Thymus (tissue), 11 donors: ENCODE measurements at regions not wholly inside any gene's neighbourhood (a gene's known extent, or its start where the extent isn't known, plus 50 kb on each side); places are given as distances from the start of the nearest gene placed in this dataset.
A peak's percentile ranks its signal among the peaks of the same experiment; 100 is the strongest.

Experiments used
- DNase-seq, 9 donors: peaks; one replicate each; pipeline ENCODE4 v3.0.0-alpha.2; 2013; ENCODE audit warnings: low spot score in 9 of 9, low read depth in 6 of 9, missing footprints in 1 of 9
- H3K27ac ChIP-seq, 2 donors: one replicate each; pipeline ENCODE4 v1.5.1; 2013; ENCODE audit warnings: control low read depth in 1 of 2, low read depth in 1 of 2, low read length in 1 of 2, mild to moderate bottlenecking in 1 of 2, moderate library complexity in 1 of 2
- H3K27me3 ChIP-seq, 2 donors: one replicate each; pipeline ENCODE4 v1.5.1; 2013; ENCODE audit warnings: low read length in 1 of 2; ENCODE audit not compliant: control insufficient read depth in 2 of 2, insufficient read depth in 1 of 2
- H3K36me3 ChIP-seq, 2 donors: one replicate each; pipeline ENCODE4 v1.5.1; 2013; ENCODE audit warnings: low read length in 1 of 2, mild to moderate bottlenecking in 1 of 2, moderate library complexity in 1 of 2; ENCODE audit not compliant: control insufficient read depth in 2 of 2, insufficient read depth in 2 of 2
- H3K4me1 ChIP-seq, 2 donors: one replicate each; pipeline ENCODE4 v1.5.1; 2013; ENCODE audit warnings: low read length in 2 of 2; ENCODE audit not compliant: control insufficient read depth in 2 of 2, insufficient read depth in 2 of 2
- H3K4me3 ChIP-seq, 2 donors: one replicate each; pipeline ENCODE4 v1.5.1; 2013; ENCODE audit warnings: low read length in 2 of 2, control low read depth in 1 of 2, mild to moderate bottlenecking in 1 of 2
- H3K9me3 ChIP-seq, 2 donors: one replicate each; pipeline ENCODE4 v1.5.1; 2013; ENCODE audit warnings: low read length in 1 of 2, mild to moderate bottlenecking in 1 of 2; ENCODE audit not compliant: control insufficient read depth in 2 of 2, insufficient read depth in 1 of 2
- WGBS: extraction: QIAGEN DNeasy Blood & Tissue Kit; methylation state at CpG from one replicate; pipeline ENCODE4 v1.1.7; 2013; 5-methylcytosine and 5-hydroxymethylcytosine counted together
- donor health status: healthy.

DNA sequence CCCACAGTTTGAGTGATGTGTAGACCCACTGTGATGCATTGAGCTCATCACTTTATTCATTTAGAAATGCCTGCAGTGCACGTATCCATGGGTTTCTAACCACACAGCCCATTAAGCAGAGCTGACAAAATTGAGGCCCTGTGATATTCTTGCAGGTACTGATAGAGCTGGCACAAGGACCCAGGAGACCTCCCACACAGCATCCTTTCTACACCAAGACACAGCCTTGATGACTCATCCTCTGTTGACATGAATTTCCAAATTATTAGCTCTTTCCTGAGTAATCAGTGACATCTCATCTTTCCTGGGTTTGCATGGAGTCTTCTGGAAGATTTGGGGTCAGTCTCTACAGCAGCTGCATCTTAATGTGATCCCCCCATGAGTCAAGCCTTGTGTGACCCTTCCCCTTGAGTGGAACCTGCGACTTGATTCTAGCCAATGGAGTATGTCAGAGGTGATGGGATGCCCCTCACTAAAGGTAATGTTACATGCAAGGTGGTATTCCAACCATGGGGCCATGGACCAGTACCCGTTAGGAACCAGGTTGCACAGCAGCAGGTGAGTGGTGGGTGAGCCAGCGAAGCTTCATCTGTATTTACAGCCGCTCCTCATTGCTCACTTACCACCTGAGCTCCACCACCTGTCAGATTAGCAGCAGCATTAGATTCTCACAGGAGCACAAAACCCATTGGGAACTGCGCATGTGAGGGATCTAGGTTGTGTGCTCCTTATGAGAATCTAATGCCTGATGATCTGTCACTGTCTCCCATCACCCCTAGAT, 181.1 kb upstream of the ARL4C start:
- H3K9me3 ChIP-seq, result no peaks in the 10 kb centered on the region
- DNase-seq, result no peak
- no peak overlapping the region for H3K4me3 ChIP-seq
- H3K27me3 ChIP-seq, result no peaks in the 10 kb centered on the region
- H3K4me1 ChIP-seq, result peaks cover 0 to 2% of the 10 kb centered on the region in 2 donors
- WGBS, result 81% methylated on average over 6 of the region's 6 CpGs
- no peaks in the 10 kb centered on the region for H3K36me3 ChIP-seq
- no peak overlapping the region for H3K27ac ChIP-seq

DNA sequence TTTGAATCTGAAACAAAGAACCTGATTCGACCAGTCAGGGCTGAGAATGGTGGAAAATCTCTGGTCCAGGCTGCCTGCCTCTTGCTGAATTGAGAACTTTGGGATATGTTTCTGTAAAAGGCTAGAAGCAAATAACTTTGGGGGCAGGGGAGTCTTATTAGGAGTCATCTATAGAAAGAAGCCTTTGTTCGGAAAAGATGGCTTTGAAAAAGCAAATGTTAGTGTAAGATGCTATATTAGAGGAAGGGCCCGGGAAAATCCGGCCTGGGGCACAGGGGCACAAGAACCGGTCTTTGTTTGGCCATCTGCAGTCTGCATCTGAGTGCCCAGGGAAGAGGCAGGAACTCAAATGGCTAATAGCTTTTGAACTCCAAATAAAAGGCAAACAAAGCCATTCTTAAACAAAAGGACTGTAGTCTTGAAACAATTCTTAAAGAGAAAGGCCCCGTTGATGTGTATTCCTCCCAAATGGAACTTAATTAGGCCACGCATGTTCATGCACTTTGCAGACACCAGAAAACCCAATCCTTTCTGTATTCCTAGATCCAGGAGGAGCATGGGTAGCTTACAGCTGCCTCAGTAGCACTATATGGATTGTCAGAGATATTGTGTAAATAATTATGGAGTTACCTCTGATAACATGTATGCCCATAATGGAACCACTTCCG, 180.0 kb upstream of the ARL4C start:
- Histone ChIP-seq H3K36me3 (no peaks in the 10 kb centered on the region), H3K9me3 (no peaks in the 10 kb centered on the region), H3K4me3 (no peak overlapping the region), H3K27me3 (no peaks in the 10 kb centered on the region), H3K4me1 (peaks cover 0 to 2% of the 10 kb centered on the region in 2 donors), H3K27ac (peak overlapping the region in 1 of 2 donors; percentile 41)
- 95% methylated on average over 8 of the region's 8 CpGs for WGBS
- DNase-seq, result no peak

DNA sequence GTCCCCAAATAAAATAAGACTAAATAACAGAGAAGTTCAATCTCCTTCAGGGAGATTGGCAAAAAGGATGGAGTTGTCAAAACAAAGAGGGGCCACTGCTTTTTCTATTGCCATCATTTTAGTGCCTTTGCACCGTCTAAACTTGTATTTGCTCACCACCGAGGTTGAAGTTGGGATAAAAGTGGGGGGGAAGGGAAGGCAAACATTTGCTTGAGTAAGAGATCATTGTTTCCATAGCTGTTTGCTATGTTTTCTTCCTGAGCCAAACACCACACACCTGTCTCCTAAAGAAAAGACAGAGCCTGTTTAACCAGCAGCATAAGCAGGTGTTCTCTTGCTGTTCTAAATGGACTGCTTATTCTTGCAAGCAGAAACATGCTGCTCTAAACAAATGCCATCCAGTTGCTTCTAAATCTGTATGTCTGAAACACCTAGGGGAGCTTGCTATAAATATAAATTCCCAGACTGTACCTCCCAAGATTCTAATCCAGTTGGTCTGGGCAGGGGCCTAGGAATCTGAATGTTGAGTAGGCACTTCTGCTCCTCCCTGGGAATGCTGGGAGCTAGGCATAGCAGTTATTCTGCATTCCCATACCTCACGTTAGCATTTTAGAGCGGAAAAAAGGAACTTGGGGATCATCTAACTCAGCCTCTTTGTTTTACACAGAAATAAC, 179.4 kb upstream of the ARL4C start:
- no peaks in the 10 kb centered on the region for H3K27me3 ChIP-seq
- H3K4me3 ChIP-seq, result no peak overlapping the region
- peak overlapping the region in 1 of 2 donors; percentile 41 for H3K27ac ChIP-seq
- 92% methylated on average over 4 of the region's 4 CpGs for WGBS
- no peaks in the 10 kb centered on the region for H3K36me3 ChIP-seq
- peak in 1 of 9 donors; percentile 10 for DNase-seq
- H3K4me1 ChIP-seq, result peaks cover 0 to 2% of the 10 kb centered on the region in 2 donors
- no peaks in the 10 kb centered on the region for H3K9me3 ChIP-seq

DNA sequence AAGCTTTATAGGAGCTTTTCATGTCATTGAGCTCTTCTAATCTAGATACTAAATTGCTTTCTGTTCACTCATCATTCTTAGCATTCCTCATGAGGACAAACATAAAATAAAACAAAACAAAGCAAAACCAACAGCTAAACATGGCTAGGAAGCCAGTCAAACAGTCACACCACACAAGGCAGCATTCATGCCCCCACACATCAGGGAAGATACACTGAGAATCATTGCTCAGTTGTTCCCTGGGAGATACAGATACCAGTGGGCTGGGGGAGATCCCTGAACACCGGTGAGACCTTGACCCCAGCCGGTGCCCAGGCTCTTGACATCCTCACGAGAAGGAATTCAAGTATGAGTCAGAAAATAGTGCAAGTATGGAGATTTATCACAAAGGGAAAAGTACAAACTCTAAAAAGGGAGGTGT, 177.9 kb upstream of the ARL4C start:
- H3K4me1 ChIP-seq, result peaks cover 0 to 2% of the 10 kb centered on the region in 2 donors
- H3K36me3 ChIP-seq, result no peaks in the 10 kb centered on the region
- no peak overlapping the region for H3K27ac ChIP-seq
- DNase-seq, result no peak
- H3K4me3 ChIP-seq, result no peak overlapping the region
- no peaks in the 10 kb centered on the region for H3K27me3 ChIP-seq
- WGBS, result 94% methylated on average over 3 of the region's 3 CpGs
- no peaks in the 10 kb centered on the region for H3K9me3 ChIP-seq

DNA sequence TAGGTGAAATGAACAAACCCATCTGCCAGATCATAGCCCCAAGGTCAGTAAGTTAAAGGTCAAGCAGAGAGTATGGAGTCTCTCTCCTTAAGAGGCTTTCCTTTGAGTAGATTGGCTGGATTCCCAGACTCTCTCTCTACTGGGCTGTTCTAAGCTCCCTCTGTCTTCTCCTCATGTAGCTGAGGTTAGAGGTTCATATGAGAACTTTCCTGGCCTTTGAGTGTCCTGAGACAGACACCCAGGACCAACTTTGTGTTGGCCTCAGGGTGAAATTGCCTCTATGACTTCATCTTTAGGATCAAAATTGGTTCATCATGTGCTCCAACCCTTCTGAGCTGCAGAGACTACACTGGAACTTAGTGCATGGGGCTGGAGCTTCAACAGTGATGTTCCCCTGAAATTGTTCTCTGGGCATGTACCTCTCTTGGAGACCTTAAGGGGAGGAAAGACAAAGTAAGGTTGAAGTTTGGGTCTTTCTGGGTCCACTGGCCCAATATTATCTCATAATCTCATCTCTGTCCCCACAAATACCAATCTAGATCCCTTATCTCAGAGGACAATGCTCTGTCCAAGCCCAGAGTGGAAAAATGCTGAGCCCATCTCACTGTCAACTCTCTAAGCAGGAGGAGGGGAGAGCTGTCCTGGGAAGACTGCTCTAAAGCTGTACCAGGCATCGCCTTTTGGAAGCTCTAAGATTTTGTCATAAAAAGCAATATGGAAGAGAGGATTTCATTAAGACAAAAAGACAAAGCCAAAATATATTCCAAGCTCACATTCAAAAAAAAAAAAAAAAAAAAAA, 177.3 kb upstream of the ARL4C start:
- no peak for DNase-seq

DNA sequence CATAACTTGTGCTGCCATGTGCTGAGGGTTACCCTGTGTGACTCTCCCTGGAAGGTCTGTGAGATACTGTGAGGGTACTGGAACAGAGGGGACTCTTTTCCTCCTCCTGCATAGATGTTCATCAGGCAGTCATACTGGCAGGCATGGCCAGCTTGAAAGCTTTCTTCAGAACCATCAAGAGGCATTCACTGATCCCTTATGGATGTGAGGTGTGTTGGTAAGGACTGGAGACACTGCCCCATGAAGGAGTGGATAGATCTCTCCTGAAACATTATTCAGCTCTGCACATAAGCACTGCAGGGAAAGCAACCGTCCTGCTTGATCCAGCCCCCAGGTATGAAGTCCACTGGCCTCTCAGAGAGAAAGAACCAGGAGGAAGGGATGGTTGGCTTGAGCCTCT, 176.6 kb upstream of the ARL4C start:
- WGBS, result 100% methylated on average over 1 of the region's 1 CpG

More for the DNA sequence above, 177.3 kb upstream of the ARL4C start:
- WGBS, result 95% methylated on average over 1 of the region's 1 CpG
- no peaks in the 10 kb centered on the region for H3K9me3 ChIP-seq
- peaks cover 0 to 2% of the 10 kb centered on the region in 2 donors for H3K4me1 ChIP-seq
- no peak overlapping the region for H3K27ac ChIP-seq
- no peak overlapping the region for H3K4me3 ChIP-seq
- H3K36me3 ChIP-seq, result no peaks in the 10 kb centered on the region
- H3K27me3 ChIP-seq, result no peaks in the 10 kb centered on the region

DNA sequence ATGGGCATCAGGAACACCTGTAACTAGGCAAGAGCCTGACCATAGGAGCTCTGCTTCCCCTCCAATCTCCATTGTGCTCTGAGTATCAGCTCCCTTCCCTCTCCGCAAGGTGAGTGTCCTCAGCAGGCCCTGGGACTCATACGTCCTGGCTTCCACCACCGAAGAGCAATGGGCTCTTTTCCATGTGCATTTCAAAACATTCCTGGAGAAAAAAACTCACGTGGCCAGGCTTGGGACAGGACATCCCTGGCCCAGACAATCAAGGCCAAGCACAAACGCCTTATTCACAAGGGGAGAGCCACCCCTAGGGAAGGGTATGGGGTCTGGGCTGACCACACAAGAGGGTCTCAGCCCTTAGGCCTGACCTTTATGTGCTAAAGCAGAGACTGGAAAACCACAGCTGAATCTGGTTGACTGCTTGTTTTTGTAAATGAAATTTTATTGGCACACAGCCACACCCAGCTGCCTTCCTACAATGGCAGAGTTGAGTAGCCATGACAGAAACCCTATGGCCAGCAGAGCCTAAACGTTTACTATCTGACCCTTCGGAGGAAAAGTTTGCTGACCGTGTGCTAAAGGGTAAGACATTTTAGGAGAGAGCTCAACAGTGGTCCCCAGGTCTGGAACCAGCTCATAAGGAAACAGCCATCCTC, 175.7 kb upstream of the ARL4C start:
- no peak overlapping the region for H3K27ac ChIP-seq
- H3K27me3 ChIP-seq, result no peaks in the 10 kb centered on the region
- no peaks in the 10 kb centered on the region for H3K36me3 ChIP-seq
- no peak for DNase-seq
- WGBS, result 91% methylated on average over 8 of the region's 8 CpGs
- H3K4me1 ChIP-seq, result peaks cover 0 to 2% of the 10 kb centered on the region in 2 donors
- H3K4me3 ChIP-seq, result no peak overlapping the region
- no peaks in the 10 kb centered on the region for H3K9me3 ChIP-seq

More for the DNA sequence above, 176.6 kb upstream of the ARL4C start:
- Histone ChIP-seq H3K36me3 (no peaks in the 10 kb centered on the region), H3K9me3 (no peaks in the 10 kb centered on the region), H3K27ac (no peak overlapping the region), H3K4me1 (peaks cover 0 to 2% of the 10 kb centered on the region in 2 donors), H3K4me3 (no peak overlapping the region), H3K27me3 (no peaks in the 10 kb centered on the region)
- DNase-seq, result no peak

DNA sequence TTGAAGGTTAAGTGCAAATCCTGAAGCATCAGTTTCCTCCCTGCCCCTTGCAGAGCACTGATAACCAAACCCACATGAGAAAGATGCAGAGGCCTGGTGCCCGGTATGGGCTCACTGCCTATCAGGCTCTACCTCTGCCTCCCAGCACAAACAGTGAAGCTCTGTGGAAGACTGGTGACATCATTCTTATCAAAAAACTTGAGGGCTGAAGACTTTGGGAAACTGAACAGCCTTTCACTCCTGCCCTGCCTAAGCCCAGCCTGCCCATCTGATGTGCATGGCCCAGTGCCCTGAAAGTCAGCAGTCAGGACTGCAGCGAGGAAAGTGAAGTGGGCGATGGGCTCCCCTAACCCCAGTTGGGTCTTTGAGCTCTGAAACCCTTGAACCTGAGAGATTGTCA, 174.8 kb upstream of the ARL4C start:
- no peak for DNase-seq
- peaks cover 0 to 2% of the 10 kb centered on the region in 2 donors for H3K4me1 ChIP-seq
- H3K36me3 ChIP-seq, result no peaks in the 10 kb centered on the region
- H3K27me3 ChIP-seq, result no peaks in the 10 kb centered on the region
- no peaks in the 10 kb centered on the region for H3K9me3 ChIP-seq
- H3K4me3 ChIP-seq, result no peak overlapping the region
- H3K27ac ChIP-seq, result no peak overlapping the region
- 88% methylated on average over 3 of the region's 3 CpGs for WGBS
